Stimulated activated CD4-positive, alpha-beta T cell treated with anti-CD3 and anti-CD28 coated beads, Interleukin-15, amount 100 ng/mL, for 24 hours (primary cell): ENCODE measurements at regions not wholly inside any gene's neighbourhood (a gene's known extent, or its start where the extent isn't known, plus 50 kb on each side); places are given as distances from the start of the nearest gene placed in this dataset.
"Not testable (repeated sequence)": the region's sequence is repeated elsewhere in the genome, so short reads cannot be mapped to it uniquely, and the experiment has no call there.

ENCODE experiments used
- DNase-seq: peaks from one replicate; pipeline ENCODE4 v3.0.0-alpha.2; 2020

GRCh38 chr7:81272176-81272575, 353.3 kb upstream of the SEMA3C start:
- DNase-seq: no peak

GRCh38 chr7:81268551-81268950, 349.7 kb upstream of the SEMA3C start:
- no peak for DNase-seq

GRCh38 chr7:81267508-81267907, 348.7 kb upstream of the SEMA3C start:
- no peak for DNase-seq

- DNase-seq: no peak
These were observed 345.3 kb upstream of the SEMA3C start for GRCh38 chr7:81264116-81264515.

- DNase-seq: no peak
These were observed 341.3 kb upstream of the SEMA3C start for GRCh38 chr7:81260152-81260551.

- DNase-seq: no peak
These were observed 338.1 kb upstream of the SEMA3C start for GRCh38 chr7:81256991-81257390.

- DNase-seq: no peak
These were observed 329.6 kb upstream of the SEMA3C start for GRCh38 chr7:81248420-81248819.

- not testable (repeated sequence) for DNase-seq
These were observed 328.5 kb upstream of the SEMA3C start for GRCh38 chr7:81247364-81247763.

GRCh38 chr7:81245353-81245752, 326.5 kb upstream of the SEMA3C start:
- no peak for DNase-seq

GRCh38 chr7:81244224-81244623, 325.4 kb upstream of the SEMA3C start:
- DNase-seq: no peak

GRCh38 chr7:81236560-81236959, 317.7 kb upstream of the SEMA3C start:
- no peak for DNase-seq

GRCh38 chr7:81235997-81236396, 317.1 kb upstream of the SEMA3C start:
- no peak for DNase-seq

GRCh38 chr7:81234896-81235295, 316.0 kb upstream of the SEMA3C start:
- DNase-seq: no peak

GRCh38 chr7:81233208-81233940, 314.5 kb upstream of the SEMA3C start:
- DNase-seq: no peak

GRCh38 chr7:81232084-81232799, 313.4 kb upstream of the SEMA3C start:
- no peak for DNase-seq

- DNase-seq: no peak
These were observed 312.5 kb upstream of the SEMA3C start for GRCh38 chr7:81231301-81231838.

- DNase-seq: no peak
These were observed 307.4 kb upstream of the SEMA3C start for GRCh38 chr7:81226234-81226633.

GRCh38 chr7:81222692-81223091, 303.8 kb upstream of the SEMA3C start:
- not testable (repeated sequence) for DNase-seq

GRCh38 chr7:81221527-81222217, 302.8 kb upstream of the SEMA3C start:
- no peak for DNase-seq

GRCh38 chr7:81218480-81219106, 299.7 kb upstream of the SEMA3C start:
- no peak for DNase-seq

GRCh38 chr7:81213394-81213793, 294.5 kb upstream of the SEMA3C start:
- no peak for DNase-seq

GRCh38 chr7:81211934-81212320, 293.1 kb upstream of the SEMA3C start:
- no peak for DNase-seq
